Activated CD4-positive, alpha-beta T cell treated with anti-CD3 and anti-CD28 coated beads, Interleukin-2, Interleukin-6, amounts not matched to agents 100 ng/mL and 50 ng/mL, durations not matched to agents 16 hours and 8 hours (primary cell): ENCODE measurements at regions not wholly inside any gene's neighbourhood (a gene's known extent, or its start where the extent isn't known, plus 50 kb on each side); places are given as distances from the start of the nearest gene placed in this dataset.
"Not testable (repeated sequence)": the region's sequence is repeated elsewhere in the genome, so short reads cannot be mapped to it uniquely, and the experiment has no call there.

Source experiments
- DNase-seq: peaks from one replicate; pipeline ENCODE4 v3.0.0-alpha.2; 2020

- no peak for DNase-seq
These were observed 87.7 kb downstream of the UTP18 start for GRCh38 chr17:51347851-51348584.

GRCh38 chr17:51351080-51351479 lies 90.7 kb downstream of the UTP18 start:
- DNase-seq = no peak

- DNase-seq = no peak
These were observed 91.5 kb downstream of the UTP18 start for GRCh38 chr17:51351890-51352289.

- no peak for DNase-seq
These were observed 92.5 kb downstream of the UTP18 start for GRCh38 chr17:51352798-51353197.

GRCh38 chr17:51353296-51353695 lies 93.0 kb downstream of the UTP18 start:
- DNase-seq = no peak

GRCh38 chr17:51354936-51355335 lies 94.6 kb downstream of the UTP18 start:
- DNase-seq = no peak

GRCh38 chr17:51355441-51356410 lies 95.4 kb downstream of the UTP18 start:
- no peak for DNase-seq

GRCh38 chr17:51359055-51359454 lies 98.7 kb downstream of the UTP18 start:
- DNase-seq = no peak

- DNase-seq = no peak
These were observed 102.7 kb downstream of the UTP18 start for GRCh38 chr17:51362811-51363585.

- DNase-seq = no peak
These were observed 104.7 kb downstream of the UTP18 start for GRCh38 chr17:51365090-51365489.

GRCh38 chr17:51366866-51367265 lies 106.5 kb downstream of the UTP18 start:
- no peak for DNase-seq

GRCh38 chr17:51367836-51368235 lies 107.5 kb downstream of the UTP18 start:
- not testable (repeated sequence) for DNase-seq

GRCh38 chr17:51371732-51372151 lies 111.4 kb downstream of the UTP18 start:
- DNase-seq = peak; percentile 71

GRCh38 chr17:51372345-51373004 lies 112.1 kb downstream of the UTP18 start:
- DNase-seq = peak; percentile 41

- no peak for DNase-seq
These were observed 113.3 kb downstream of the UTP18 start for GRCh38 chr17:51373489-51374152.

GRCh38 chr17:51374209-51374608 lies 113.9 kb downstream of the UTP18 start:
- DNase-seq = no peak

- DNase-seq = no peak
These were observed 115.4 kb downstream of the UTP18 start for GRCh38 chr17:51375771-51376170.

GRCh38 chr17:51376739-51377138 lies 116.4 kb downstream of the UTP18 start:
- no peak for DNase-seq

- no peak for DNase-seq
These were observed 120.9 kb downstream of the UTP18 start for GRCh38 chr17:51381262-51381661.

GRCh38 chr17:51385208-51385607 lies 124.9 kb downstream of the UTP18 start:
- DNase-seq = no peak

GRCh38 chr17:51387582-51387981 lies 127.2 kb downstream of the UTP18 start:
- no peak for DNase-seq

- no peak for DNase-seq
These were observed 127.6 kb downstream of the UTP18 start for GRCh38 chr17:51387986-51388385.
